PC-9 (cell line): ENCODE measurements at regions not wholly inside any gene's neighbourhood (a gene's known extent, or its start where the extent isn't known, plus 50 kb on each side); places are given as distances from the start of the nearest gene placed in this dataset.

Experiments used
- BruUV-seq: library from RNA; stranded (reverse); fragments of 400-500 nt; replicated peaks from 2 replicates; lab custom pipeline; 2021; lab: Mats Ljungman, UMichigan
- CTCF ChIA-PET: fragments of 300-600 bp; sonication (Branson Sonifier 250); formaldehyde crosslinking; loops from one replicate; lab custom pipeline; 2022; ENCODE audit warnings: antibody characterized with exemption; lab: Charles Lee
- POLR2A ChIA-PET: fragments of 300-600 bp; sonication (Branson Sonifier 250); formaldehyde crosslinking; loops from one replicate; lab custom pipeline; 2022; ENCODE audit warnings: antibody characterized with exemption; ENCODE audit not compliant: unreplicated experiment; lab: Charles Lee
- DNase-seq, 2 experiments: peaks; one replicate each; pipeline versions ENCODE4 v3.0.0 to v3.0.0-alpha.2; 2015 to 2022; ENCODE audit warnings: mixed read lengths in 1 of 2
- H2AFZ ChIP-seq: fragments of 200-600 bp; sonication (generic); 2 replicates; pipeline ENCODE4 v1.8.1; 2017; ENCODE audit warnings: antibody characterized with exemption
- H3F3A ChIP-seq: fragments of 200-600 bp; sonication (generic); 2 replicates; pipeline ENCODE4 v1.8.1; 2017; ENCODE audit warnings: antibody characterized with exemption, mild to moderate bottlenecking, low read depth; ENCODE audit not compliant: insufficient read depth
- H3K27ac ChIP-seq: fragments of 200-600 bp; sonication (generic); 2 replicates; pipeline ENCODE4 v1.6.1; 2016; ENCODE audit warnings: mixed run types
- H3K27me3 ChIP-seq: fragments of 200-600 bp; sonication (generic); 2 replicates; pipeline ENCODE4 v1.6.1; 2016; ENCODE audit warnings: low read depth, mixed run types; ENCODE audit not compliant: insufficient read depth
- H3K36me3 ChIP-seq: fragments of 200-600 bp; sonication (generic); 2 replicates; pipeline ENCODE4 v1.6.1; 2016; ENCODE audit warnings: low read depth, mixed run types
- H3K4me1 ChIP-seq: fragments of 200-600 bp; sonication (generic); replicated peaks from 2 replicates; pipeline ENCODE4 v1.6.1; 2016; ENCODE audit warnings: mixed run types; ENCODE audit not compliant: insufficient read depth
- H3K4me2 ChIP-seq: fragments of 200-600 bp; sonication (generic); 2 replicates; pipeline ENCODE4 v1.6.1; 2017; ENCODE audit warnings: mixed run types
- H3K4me3 ChIP-seq: fragments of 200-600 bp; sonication (generic); 2 replicates; pipeline ENCODE4 v1.6.1; 2016; ENCODE audit warnings: mixed run types
- H3K79me2 ChIP-seq: fragments of 200-600 bp; sonication (generic); 2 replicates; pipeline ENCODE4 v1.6.1; 2017; ENCODE audit warnings: low read depth, mixed run types
- H3K9me2 ChIP-seq: fragments of 200-600 bp; sonication (generic); 2 replicates; pipeline ENCODE4 v1.8.1; 2017; ENCODE audit warnings: mild to moderate bottlenecking; ENCODE audit not compliant: insufficient read depth
- H3K9me3 ChIP-seq: fragments of 200-600 bp; sonication (generic); 2 replicates; pipeline ENCODE4 v1.8.1; 2016; ENCODE audit warnings: low read depth; ENCODE audit not compliant: insufficient read depth
- H4K20me1 ChIP-seq: fragments of 200-600 bp; sonication (generic); 2 replicates; pipeline ENCODE4 v1.8.1; 2017; ENCODE audit not compliant: insufficient read depth
- CTCF ChIP-seq: fragments of 200-600 bp; sonication (generic); conservative IDR thresholded peaks from 2 replicates; pipeline ENCODE4 v1.6.1; 2017; ENCODE audit warnings: mixed run types, antibody characterized with exemption, mild to moderate bottlenecking, moderate library complexity
- EZH2 ChIP-seq: fragments of 200-600 bp; sonication (generic); IDR thresholded peaks from 2 replicates; pipeline ENCODE4 v1.8.0; 2017; ENCODE audit warnings: antibody characterized with exemption, low read depth
- intact Hi-C: fragments of 100-400 bp; cut with micrococcal nuclease; formaldehyde crosslinking; loops from one replicate; pipeline ENCODE4 v1.10.0; 2022; ENCODE audit not compliant: unreplicated experiment

- ChIA-PET POLR2A (interaction anchor here (0.6 to 0.7 kb wide), 2 partner anchors 81 to 174 kb away, joined by 3 to 5 read pairs; no protein-coding TSS in a partner anchor), CTCF (no interaction called here)
- H3K9me2 ChIP-seq = no peaks in the 10 kb centered on the region
- H3K36me3 ChIP-seq = no peaks in the 10 kb centered on the region
- no peaks in the 10 kb centered on the region for H3K27me3 ChIP-seq
- peaks cover 20% of the 10 kb centered on the region; the same call in 1 of the 2 replicates for H3K9me3 ChIP-seq
- peaks cover 19% of the 10 kb centered on the region for H3F3A ChIP-seq
- H2AFZ ChIP-seq = peak overlapping the region; percentile 74
- no TSS peak for BruUV-seq
- no peaks in the 10 kb centered on the region for H3K79me2 ChIP-seq
- no peak for DNase-seq
- H3K4me1 ChIP-seq = peaks cover 24% of the 10 kb centered on the region
- TF ChIP-seq EZH2 (no peak), CTCF (no peak)
- no peaks in the 10 kb centered on the region for H4K20me1 ChIP-seq
- peak overlapping the region; percentile 94 for H3K27ac ChIP-seq
- intact Hi-C loops = no loop called here
- peak overlapping the region; percentile 67 for H3K4me2 ChIP-seq
- H3K4me3 ChIP-seq = peak overlapping the region; percentile 5; the same call in 1 of the 2 replicates
These were observed 266.3 kb downstream of the KLF5 start for GRCh38 chr13:73324842-73325722.

- Histone ChIP-seq H3K27me3 (no peaks in the 10 kb centered on the region), H3K4me2 (no peak overlapping the region), H3F3A (peaks cover 19% of the 10 kb centered on the region), H3K9me3 (peaks cover 20% of the 10 kb centered on the region; the same call in 1 of the 2 replicates), H3K4me1 (peaks cover 24% of the 10 kb centered on the region), H3K79me2 (no peaks in the 10 kb centered on the region), H3K36me3 (no peaks in the 10 kb centered on the region), H4K20me1 (no peaks in the 10 kb centered on the region), H2AFZ (no peak overlapping the region), H3K4me3 (no peak overlapping the region), H3K9me2 (no peaks in the 10 kb centered on the region), H3K27ac (no peak overlapping the region)
- TF ChIP-seq EZH2 = no peak
- TF ChIP-seq CTCF = no peak
- no peak for DNase-seq
- intact Hi-C loops = no loop called here
- no TSS peak for BruUV-seq
- POLR2A ChIA-PET = no interaction called here
- CTCF ChIA-PET = interaction anchor here (0.6 kb wide), 1 partner anchor 399 kb away, joined by 4 read pairs; no protein-coding TSS in a partner anchor
These were observed 264.8 kb downstream of the KLF5 start for GRCh38 chr13:73323615-73324014.

GRCh38 chr13:73321043-73321442 lies 262.2 kb downstream of the KLF5 start:
- no peaks in the 10 kb centered on the region for H3K9me2 ChIP-seq
- H3K36me3 ChIP-seq = no peaks in the 10 kb centered on the region
- H3K79me2 ChIP-seq = no peaks in the 10 kb centered on the region
- CTCF ChIA-PET = no interaction called here
- intact Hi-C loops = no loop called here
- H3K9me3 ChIP-seq = peaks cover 20% of the 10 kb centered on the region; the same call in 1 of the 2 replicates
- no peak for TF ChIP-seq CTCF
- TF ChIP-seq EZH2 = no peak
- H3K4me1 ChIP-seq = peaks cover 17% of the 10 kb centered on the region
- H2AFZ ChIP-seq = no peak overlapping the region
- DNase-seq = no peak
- no peak overlapping the region for H3K4me3 ChIP-seq
- POLR2A ChIA-PET = no interaction called here
- H3K27me3 ChIP-seq = no peaks in the 10 kb centered on the region
- H3K4me2 ChIP-seq = no peak overlapping the region
- no peak overlapping the region for H3K27ac ChIP-seq
- H4K20me1 ChIP-seq = no peaks in the 10 kb centered on the region
- peaks cover 12% of the 10 kb centered on the region for H3F3A ChIP-seq
- no TSS peak for BruUV-seq
